Transverse colon (tissue), 4 donors: ENCODE measurements at regions not wholly inside any gene's neighbourhood (a gene's known extent, or its start where the extent isn't known, plus 50 kb on each side); places are given as distances from the start of the nearest gene placed in this dataset.

ENCODE experiments used
- EP300 ChIP-seq: sonication (generic); formaldehyde crosslinking; IDR thresholded peaks from one replicate; pipeline ENCODE4 v1.6.1; 2017; ENCODE audit warnings: antibody characterized with exemption, low read depth
- POLR2A ChIP-seq: fragments of 450-650 bp; IDR thresholded peaks from one replicate; pipeline ENCODE4 v1.6.1; 2016; ENCODE audit warnings: antibody characterized with exemption, mild to moderate bottlenecking, moderate library complexity
- POLR2AphosphoS5 ChIP-seq, 3 donors: sonication (generic); formaldehyde crosslinking; IDR thresholded peaks; one replicate each; pipeline ENCODE4 v1.6.1; 2016; ENCODE audit warnings: antibody characterized with exemption in 3 of 3
- TF ChIP-seq, protein P1 (sequence below), 5 experiments: fragments of 200-600 bp in 3 of 5; fragments of 450-650 bp in 2 of 5; sonication (generic) in 3 of 5; IDR thresholded peaks; 1 replicate in 2 of 5; 2 replicates in 3 of 5; pipeline ENCODE4 v1.5.1; 2016 to 2017; ENCODE audit warnings: antibody characterized with exemption in 5 of 5, inconsistent platforms in 3 of 5, mild to moderate bottlenecking in 2 of 5, moderate library complexity in 1 of 5

- TF ChIP-seq, protein P1, sequence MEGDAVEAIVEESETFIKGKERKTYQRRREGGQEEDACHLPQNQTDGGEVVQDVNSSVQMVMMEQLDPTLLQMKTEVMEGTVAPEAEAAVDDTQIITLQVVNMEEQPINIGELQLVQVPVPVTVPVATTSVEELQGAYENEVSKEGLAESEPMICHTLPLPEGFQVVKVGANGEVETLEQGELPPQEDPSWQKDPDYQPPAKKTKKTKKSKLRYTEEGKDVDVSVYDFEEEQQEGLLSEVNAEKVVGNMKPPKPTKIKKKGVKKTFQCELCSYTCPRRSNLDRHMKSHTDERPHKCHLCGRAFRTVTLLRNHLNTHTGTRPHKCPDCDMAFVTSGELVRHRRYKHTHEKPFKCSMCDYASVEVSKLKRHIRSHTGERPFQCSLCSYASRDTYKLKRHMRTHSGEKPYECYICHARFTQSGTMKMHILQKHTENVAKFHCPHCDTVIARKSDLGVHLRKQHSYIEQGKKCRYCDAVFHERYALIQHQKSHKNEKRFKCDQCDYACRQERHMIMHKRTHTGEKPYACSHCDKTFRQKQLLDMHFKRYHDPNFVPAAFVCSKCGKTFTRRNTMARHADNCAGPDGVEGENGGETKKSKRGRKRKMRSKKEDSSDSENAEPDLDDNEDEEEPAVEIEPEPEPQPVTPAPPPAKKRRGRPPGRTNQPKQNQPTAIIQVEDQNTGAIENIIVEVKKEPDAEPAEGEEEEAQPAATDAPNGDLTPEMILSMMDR (IDR thresholded peaks at IDR 0.05) = no peak
- TF ChIP-seq EP300 (no peak), POLR2AphosphoS5 (IDR thresholded peaks at IDR 0.05) (no peak), POLR2A (no peak)
These were observed 93.4 kb upstream of the ZNF479 start for GRCh38 chr7:57225666-57226065.
